Suppressor macrophage (primary cell): ENCODE measurements at regions not wholly inside any gene's neighbourhood (a gene's known extent, or its start where the extent isn't known, plus 50 kb on each side); places are given as distances from the start of the nearest gene placed in this dataset.

Experiments
- DNase-seq, 4 experiments: peaks; one replicate each; pipeline ENCODE4 v3.0.0-alpha.2; 2020 to 2022

DNA sequence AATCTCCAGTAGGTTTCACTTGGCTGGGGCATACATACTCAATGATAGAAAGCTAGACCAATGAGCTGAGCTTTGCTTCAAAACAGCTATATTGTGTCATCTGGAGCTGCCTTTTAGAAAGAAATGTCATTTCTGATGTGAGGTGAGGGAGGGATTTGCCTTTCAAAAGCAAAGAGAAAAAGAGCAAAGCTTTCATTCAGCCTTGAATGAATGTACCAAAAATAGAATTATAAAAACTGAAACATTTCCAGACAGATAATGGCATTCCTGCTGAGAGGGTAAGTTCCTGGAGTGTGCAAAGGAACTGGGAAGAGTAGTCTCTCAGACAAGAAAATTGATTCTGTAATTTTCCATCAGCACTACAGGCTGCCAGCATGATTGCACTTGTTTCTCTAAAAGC lies 710.0 kb downstream of the LRFN5 start:
- no peak for DNase-seq

DNA sequence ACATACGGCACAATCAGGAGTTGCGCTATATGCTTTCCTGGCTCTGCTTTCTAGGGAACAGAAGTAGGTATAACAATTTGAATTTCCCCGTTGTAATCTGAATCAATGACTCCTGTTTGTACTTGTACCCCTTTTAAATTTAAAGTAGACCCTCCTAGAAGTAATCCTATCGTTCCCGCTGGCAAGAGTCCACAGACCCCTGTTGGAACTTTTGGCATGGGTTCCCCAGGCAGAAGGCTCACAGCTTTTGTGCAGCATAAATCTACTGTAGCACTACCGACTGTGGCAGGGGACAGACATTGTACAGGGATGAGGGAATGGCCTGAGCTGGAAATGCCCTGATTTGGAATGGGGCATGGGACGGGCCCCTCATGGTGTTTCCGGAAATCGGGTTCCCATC lies 705.2 kb downstream of the LRFN5 start:
- DNase-seq = no peak

DNA sequence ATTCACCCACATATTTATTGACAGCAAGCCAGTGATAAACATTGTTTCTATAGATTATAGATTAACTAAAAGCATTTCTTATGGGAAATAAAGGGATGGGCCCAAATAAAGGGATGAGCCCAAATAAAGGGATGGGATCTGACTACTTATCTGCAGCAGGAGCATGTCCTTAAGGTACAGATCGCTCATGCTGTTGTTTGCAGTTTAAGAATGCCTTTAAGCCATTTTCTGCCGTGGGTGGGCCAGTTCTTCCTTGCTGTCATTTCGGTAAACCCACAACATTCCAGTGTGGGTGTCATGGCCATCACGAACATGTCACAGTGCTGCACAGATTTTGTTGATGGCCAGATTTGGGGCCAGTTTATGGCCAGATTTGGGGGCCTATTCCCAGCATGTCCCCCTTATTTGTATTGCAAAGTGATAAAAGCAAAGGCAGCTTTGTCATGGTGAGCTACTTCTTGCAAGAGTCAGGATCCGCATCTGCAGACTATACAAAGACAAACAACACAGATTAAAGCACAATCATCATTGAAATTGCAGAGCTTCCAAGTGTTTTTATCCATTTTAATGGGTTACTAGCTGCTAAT lies 700.7 kb downstream of the LRFN5 start:
- DNase-seq = no peak

DNA sequence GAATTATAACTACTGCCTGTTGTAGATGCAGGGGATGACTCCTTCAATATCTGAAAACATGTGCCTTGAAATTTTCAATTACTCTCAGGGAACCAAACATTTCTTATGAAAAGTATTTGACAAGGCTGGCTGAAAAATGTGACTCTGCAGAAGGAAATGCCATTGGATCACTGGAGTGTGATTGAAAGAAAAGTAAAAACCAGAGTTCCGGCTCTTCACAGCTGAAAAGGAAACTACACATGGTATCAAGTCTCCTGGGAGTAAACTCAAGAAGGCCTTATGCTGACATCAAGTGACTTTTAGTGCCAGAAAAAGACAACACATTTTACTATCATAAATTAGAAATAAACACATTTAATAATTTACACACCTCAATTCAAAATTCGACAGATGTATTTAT lies 693.0 kb downstream of the LRFN5 start:
- no peak for DNase-seq

DNA sequence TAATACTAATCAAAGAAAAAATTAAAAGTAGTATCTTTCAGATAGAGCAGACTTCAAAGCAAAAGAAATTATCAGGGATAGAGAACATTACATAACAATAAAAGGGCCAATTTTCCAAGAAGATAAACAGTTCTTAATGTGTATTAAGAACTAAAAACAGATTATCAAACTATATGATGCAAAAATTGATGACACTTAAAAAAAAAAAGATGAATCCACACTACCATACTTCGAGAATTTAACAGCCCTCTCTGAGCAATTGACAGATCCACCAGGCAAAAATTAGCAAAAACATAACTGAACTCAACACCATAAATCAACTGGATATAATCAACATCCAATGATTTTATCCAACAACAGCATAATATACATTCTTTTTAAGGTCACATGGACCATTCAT lies 686.5 kb downstream of the LRFN5 start:
- no peak for DNase-seq

DNA sequence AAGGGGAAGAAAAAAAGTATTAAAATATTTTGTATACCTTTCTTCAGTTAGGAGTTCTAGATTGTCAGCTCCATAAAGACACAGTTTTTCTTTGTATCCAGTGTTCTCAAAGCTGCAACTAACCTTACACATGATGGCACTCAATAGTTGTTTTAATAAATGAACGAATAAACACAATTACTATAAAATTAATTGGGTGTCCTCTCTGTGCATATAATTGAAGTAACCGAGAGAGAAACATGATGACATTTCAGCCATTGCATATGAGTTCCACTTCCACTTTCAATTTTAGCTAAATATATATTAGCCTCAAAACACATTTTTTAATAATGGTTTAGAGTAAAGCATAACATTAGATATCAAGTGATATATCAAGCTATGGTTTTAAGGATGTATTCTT lies 671.2 kb downstream of the LRFN5 start:
- peak in 2 of 4 experiments; percentile 9 to 43 for DNase-seq

DNA sequence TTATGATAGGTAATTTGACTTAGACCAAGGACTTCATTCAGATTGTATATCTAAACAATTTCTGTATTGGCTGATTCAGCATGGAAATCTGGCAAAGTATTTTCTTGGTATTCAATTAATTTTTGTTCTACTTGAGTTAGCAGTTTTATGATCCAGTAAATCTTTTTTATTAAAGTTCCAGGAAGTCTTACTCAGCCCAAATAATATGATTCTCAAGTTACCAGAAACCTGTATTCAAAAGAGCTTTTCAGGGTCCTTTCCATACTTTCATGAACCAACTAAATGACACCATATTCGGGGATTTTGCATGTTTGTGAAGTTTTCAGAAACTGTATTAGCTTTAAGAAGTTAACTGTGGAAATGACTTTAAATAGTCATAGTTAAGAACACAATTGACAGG lies 662.6 kb downstream of the LRFN5 start:
- no peak for DNase-seq

DNA sequence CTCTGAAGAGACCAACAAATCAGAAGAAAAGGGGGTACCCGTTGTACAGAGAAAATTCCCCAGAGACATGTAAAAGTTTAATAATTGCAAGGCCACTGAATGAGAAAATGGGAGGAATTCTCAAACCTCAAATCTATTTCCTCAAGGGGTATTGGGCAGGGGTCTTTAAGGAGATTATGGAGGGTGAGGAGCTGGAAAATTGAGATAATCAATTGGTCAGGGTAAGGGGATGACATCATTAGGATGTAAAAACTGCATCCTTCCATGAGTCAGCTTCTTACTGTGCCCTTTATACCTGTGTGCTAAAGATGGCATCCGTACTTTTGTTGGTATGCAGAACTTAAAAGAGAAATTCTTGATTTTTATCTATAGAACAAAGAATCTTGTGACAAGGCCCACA lies 641.5 kb downstream of the LRFN5 start:
- no peak for DNase-seq

DNA sequence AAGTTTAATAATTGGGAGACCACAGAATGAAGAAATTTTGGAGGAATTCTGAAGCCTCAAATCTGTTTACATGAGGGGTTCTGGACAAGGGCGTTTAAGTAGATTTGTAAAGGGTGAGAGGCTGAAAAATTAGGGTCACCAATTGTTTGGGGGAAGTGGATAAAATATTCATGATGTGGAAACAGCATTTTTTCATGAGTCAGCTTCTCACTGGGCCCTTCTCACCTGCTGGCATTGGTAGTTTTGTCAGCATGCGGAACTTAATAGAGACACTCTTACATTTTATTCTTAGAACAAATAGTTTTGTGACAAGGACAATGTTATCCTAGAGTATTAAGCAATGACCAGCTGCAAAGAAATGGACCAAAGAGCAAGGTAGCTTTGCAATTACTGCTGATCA lies 634.4 kb downstream of the LRFN5 start:
- DNase-seq = no peak

DNA sequence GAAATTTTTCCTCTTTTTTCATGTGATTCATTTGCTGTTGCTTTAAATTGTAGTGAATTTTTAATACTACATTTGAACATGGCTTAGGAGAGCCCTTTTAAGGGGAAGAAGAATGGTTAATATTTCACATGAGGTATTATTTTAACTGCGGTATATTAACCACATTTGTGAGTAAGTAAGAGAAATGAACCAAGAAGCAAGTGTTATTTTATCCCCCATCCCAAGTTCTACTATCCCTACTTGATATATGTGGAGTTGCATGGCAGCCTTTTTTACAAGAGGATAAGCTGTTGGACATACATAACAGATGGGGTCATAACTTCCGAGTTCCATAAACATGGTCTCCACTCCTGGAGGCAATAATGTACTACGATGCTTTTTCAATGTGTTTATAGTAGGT lies 623.3 kb downstream of the LRFN5 start:
- DNase-seq = no peak

DNA sequence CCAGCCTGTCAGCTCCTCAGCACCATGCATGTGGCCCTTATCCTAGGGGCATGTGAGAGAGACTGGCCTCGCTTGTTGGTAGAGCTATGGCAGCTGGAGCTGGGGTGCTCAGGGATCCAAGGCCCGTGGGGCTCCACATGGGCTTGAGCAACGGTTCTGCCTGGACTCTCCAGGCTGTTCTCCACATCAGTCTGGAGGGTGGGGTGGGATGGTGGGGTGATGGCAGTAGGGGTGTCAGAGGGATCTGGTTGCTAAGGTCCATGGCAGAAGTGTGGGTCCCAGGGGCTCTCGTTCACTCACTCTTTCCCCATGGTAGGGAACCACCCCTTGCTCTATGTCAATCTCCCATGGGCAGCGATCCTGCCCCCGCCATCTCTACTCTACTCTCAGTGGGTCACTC lies 622.6 kb downstream of the LRFN5 start:
- no peak for DNase-seq

DNA sequence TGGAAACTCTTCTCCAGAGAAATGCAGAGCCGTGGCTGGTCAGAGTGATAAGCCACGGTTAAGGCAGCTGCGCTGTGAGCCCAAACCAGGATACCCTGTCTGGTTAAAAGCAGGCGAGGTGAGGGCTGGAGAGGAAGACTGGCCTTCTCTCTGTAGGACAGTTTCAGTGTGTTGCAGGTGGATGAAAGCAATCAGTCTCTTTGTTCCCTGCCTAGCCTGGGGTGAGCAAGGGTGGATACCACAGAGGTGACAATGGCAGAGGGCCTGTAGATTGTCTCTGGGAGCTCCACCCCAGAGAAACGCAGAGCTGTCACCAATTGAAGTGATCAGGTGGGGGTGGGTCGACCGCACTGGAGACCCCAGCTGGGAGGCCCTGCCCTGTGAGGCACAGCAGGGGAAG lies 621.9 kb downstream of the LRFN5 start:
- no peak for DNase-seq

DNA sequence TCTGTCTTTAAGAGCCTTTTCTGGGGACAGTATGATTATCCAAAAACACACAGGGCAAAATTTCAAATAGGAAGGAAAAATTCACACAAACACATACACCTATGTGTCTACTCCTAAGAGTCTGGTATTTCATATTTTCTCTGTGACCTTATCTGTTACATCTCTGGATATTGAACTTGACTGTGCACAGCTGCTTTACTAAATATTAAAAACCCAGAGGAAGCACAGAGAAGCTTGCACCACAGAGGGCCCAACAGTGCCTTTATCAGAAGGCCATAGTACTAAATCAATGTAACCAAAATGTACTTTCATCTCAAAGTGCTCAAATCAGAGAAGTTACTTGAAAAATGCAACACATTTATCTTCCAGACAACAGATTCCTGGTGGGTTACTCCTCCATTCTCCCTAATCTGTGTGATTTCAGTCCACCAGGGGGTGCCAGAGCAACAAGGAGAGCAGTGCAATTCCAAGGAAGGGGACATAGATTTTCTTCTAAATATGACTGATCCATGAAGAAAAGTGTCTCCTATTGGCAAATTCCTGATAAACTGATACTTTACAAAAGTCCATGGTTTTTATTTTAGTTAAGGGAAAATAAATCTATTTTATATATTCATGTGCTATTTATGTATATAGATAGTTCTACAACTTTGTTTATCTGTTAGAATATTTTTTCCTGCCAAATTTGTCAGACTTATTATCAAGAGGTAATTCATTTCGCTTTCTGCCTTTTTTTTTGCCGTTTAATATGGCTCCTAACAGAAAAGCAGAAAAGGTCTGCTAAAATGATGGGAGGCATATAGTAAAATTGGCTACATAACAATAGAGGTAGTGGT lies 617.6 kb downstream of the LRFN5 start:
- peak; percentile 70 to 87 (median 84) for DNase-seq

DNA sequence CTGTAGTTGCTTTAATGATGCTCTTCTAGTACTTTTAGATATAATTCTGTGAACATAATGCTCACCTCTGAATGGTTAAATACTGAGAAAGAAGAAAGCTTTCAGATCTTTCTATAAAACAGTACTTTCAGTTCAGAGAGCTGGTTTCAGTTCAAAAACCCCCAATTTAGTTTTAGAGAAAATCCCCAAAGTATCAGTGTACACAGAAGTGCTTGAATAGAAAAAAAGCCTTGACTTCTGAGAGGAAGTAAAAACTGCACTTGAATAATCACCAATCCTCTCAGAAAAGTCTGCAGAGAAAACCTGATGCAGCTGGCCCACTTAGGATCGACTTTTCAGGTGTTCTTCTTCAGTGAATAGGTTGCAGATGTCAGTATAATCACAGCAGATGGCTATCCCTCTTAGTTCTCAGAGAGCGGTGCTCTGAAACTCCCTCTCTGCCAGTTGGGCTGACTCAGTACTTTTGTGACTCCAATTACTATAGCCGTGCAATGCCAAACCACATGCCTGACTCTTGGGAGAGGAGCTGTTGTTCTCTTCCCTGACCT lies 616.3 kb downstream of the LRFN5 start:
- peak; percentile 6 to 45 (median 21) for DNase-seq

DNA sequence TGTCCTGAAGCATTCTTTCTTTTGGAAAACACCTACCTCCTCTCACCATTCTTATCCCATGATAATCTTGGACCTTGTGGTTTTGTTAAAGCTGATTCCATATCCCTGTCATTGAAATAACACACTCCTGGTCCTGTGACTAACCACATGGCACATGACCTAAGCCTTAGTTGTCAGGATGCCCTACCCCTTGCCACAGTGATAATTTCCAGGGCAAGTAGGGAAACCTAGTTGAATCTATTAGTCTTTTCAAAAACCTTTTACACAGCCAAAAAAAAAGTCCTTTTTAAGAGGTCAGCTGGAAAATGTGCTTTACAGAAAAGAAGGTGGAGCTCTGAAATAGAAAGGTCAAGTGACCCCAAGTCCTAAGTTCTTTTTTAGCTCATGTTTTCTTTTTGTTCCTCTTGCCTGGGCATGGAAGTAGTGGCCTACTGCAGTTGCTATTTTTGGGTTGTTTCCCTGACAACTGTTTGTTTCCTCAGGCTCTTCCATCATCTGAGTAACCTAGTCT lies 608.4 kb downstream of the LRFN5 start:
- peak; percentile 57 to 83 (median 67) for DNase-seq

DNA sequence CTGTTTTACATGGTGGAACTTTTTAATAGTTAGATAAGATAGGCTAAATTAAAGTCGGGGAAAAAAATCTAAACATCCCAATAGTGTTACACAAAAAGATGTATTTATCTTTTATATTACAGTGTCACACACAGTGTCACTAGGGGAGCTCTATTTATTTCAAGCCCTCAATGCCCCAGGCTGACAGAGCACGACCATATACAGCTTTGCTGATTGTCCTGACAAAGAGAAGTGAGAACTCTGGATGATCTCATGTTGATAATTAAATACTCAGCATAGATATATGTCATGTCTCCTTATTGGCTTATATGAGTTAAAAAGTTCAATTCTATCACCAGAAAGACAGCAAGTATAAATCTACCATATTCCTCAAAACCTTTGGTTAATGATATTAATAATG lies 594.3 kb downstream of the LRFN5 start:
- DNase-seq = no peak

DNA sequence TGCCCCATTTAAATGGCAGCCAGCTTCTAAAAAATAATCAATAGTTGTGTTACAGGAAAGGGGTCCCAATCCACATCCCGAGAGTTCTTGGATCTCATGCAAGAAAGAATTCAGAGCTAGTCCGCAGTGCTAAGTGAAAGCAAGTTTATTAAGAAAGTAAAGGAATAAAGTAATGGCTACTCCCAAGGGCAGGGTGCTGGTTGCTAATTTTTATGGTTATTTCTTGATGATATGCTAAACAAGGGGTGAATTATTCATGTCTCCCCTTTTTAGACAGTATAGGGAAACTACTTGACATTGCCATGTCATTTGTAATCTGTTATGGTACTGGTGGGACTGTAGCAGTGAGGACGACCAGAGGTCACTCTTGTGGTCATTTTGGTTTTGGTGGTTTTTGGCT lies 591.3 kb downstream of the LRFN5 start:
- no peak for DNase-seq

DNA sequence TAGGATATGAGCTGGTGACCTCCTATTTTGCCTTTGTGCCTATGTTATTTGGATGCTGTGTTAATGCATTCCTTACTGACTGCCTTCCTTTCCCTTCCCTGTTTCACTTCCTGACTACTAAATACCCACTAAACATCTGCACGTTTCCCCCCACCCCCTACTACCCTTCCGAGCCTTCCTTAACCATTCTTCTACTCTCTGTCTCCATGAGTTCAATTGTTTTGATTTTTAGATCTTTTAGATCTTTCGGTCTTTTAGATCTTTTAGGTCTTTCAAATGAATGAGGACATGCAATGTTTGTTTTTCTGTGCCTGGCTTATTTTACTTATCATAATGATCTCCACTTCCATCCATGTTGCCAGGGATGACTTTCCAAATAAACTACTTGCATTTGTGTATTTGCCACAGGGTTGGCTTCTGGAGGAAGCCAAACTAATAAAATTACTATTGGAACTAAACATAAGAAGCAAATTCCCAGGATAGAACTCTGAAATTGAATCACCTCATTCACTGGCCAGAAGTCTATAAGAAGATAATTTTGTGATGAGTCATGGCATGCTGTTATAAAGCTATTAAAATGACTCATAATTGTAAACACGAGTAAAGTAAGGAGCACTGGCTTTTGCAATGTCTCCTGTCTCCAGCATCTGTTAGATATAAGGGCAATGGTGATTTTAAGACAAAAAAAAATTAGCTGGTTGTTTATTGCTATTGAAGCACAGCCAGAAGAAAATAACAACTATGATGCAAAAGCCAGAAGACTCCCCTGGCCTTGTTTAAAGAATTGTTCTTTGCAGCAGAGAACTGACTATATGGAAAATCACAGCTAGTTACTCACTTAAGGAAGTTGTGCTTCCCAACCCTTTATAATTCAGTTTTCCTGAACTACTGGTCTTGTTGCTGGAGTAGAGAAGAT lies 586.3 kb downstream of the LRFN5 start:
- DNase-seq = no peak

DNA sequence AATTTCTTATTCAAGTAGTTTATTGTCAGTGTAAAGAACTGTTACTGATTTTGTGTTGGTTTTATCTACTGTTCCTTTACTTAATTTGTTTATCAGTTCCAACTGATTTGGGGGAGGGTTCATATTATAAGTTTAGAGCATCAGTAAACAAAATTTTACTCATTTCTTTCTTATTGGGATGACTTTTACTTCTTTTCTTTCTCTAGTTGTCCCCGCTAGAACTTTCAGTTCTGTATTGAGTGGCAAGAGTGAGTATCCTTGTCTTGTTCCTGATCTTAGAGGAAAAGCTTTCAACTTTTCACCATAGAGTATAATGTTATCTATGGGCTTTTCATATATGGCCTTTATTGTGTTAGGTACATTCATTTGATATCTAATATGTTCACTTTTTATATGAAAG lies 584.1 kb downstream of the LRFN5 start:
- DNase-seq = no peak

DNA sequence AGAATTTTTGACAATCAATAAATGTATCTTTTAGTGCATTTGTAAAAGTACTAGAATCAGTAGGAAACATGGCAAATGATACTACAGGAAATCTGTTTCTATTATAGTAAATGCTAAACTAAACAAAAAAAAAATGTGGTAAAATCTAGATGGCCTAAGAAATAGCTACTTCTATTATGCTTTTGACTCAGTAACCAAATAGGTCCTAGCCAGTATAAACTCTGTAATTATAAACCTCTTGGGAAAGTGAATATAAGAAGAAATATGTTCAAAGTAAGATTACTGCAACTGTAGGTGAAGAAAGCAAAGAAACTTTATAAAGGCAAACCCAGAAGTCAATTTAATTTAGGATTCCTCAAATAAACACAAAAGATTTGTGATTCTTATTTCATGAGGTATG lies 581.2 kb downstream of the LRFN5 start:
- no peak for DNase-seq

DNA sequence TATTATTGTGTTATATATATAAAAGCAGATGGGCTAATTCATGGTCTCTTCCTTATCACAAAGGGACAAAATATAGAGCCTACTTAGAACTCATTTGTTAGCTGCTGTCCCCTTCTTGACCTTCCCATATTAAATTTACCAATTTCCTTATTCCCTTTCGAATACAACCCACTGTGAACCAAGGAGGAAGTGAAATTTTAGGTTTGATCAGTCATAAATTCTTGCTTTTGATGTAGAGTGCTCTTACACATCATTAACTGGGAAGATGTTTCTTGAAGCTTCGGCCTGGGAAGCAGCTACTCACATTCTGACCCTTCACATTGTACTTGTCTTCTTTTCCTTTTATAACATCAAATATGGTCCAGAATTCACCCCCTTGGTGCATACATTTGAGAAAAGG lies 579.0 kb downstream of the LRFN5 start:
- DNase-seq = peak in 2 of 4 experiments; percentile 25 to 48

DNA sequence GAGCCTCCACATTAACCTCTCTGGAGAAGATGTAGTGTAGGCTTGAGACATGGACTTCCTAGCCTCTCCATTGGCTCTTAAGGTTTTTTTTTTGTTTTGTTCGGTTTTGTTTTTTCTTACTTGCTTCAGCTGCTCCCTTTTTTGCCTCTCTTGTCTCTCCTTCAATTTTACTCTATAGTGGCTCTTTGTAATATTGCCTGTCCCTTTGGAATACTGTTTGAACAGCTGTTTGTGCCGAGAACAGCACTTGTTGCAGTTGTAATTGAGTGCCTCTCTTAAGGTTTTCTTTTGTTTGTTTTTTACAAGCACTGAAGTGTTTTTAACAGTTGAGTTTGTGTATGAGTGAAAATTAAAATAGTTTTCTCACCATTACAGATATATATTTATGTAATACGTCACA lies 567.7 kb downstream of the LRFN5 start:
- DNase-seq = no peak

DNA sequence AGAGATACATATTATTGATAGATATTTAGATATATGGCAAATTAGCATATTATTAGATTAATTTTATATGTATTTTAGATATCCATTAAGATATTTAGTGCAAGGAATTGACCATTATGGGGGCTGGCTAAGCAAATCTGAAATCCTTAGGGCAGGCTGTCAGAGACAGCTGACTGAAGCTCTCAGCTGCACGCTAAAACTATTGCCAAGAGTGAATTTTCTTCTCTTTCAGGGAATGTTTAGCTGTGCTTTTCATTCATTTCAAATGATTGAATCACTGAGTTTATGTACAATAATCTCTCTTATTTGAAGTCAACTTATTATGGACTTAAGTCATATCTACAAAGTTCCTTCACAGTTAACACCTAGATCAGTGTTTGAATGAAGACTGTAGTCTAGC lies 566.5 kb downstream of the LRFN5 start:
- DNase-seq = no peak
